DND-41 (cell line): ENCODE measurements at regions not wholly inside any gene's neighbourhood (a gene's known extent, or its start where the extent isn't known, plus 50 kb on each side); places are given as distances from the start of the nearest gene placed in this dataset.

Source experiments
- EZH2 ChIP-seq: IDR thresholded peaks from 3 replicates; pipeline ENCODE4 v1.6.1; 2012; ENCODE audit warnings: borderline replicate concordance, low read depth, mild to moderate bottlenecking, moderate library complexity, low read length, inconsistent platforms; ENCODE audit not compliant: severe bottlenecking
- TF ChIP-seq, protein P1 (sequence below): IDR thresholded peaks from 2 replicates; pipeline ENCODE4 v1.5.1; 2012; ENCODE audit warnings: borderline replicate concordance, low read length, moderate library complexity, mild to moderate bottlenecking; ENCODE audit not compliant: poor library complexity, severe bottlenecking; ENCODE audit errors: extremely low read depth

DNA sequence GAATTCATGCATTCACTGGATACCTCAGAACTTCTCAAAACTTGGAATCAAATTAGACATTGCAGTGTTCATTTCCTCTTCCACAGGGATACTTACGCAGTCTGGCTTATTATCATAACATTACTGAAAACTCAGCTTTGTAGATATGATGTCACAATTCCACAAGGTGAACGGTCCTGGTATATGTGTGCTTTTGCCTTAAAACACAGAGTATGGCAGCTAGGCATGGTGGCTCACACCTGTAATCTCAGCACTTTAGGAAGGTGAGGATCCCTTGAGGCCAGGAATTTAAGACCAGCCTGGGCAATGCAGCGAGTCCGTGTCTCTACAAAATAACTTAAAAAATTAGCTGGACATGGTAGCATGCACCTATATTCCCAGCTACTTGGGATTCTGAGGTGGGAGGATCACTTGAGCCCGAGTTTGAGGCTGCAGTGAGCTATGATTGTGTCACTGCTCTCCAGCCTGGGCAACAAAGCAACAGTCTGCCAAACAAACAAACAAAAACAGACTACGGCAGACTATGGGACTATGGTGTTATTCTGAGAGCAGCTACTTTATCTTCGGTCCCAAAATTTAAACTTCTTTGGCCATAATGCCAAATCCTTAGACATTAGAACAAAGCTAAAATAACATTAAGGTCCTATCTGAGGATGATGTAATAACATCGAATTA lies 1191.9 kb upstream of the SLC39A10 start:
- TF ChIP-seq, protein P1, sequence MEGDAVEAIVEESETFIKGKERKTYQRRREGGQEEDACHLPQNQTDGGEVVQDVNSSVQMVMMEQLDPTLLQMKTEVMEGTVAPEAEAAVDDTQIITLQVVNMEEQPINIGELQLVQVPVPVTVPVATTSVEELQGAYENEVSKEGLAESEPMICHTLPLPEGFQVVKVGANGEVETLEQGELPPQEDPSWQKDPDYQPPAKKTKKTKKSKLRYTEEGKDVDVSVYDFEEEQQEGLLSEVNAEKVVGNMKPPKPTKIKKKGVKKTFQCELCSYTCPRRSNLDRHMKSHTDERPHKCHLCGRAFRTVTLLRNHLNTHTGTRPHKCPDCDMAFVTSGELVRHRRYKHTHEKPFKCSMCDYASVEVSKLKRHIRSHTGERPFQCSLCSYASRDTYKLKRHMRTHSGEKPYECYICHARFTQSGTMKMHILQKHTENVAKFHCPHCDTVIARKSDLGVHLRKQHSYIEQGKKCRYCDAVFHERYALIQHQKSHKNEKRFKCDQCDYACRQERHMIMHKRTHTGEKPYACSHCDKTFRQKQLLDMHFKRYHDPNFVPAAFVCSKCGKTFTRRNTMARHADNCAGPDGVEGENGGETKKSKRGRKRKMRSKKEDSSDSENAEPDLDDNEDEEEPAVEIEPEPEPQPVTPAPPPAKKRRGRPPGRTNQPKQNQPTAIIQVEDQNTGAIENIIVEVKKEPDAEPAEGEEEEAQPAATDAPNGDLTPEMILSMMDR: no peak
- no peak for TF ChIP-seq EZH2
